Trophoblast cell (in vitro differentiated cells and primary cell): ENCODE measurements at regions not wholly inside any gene's neighbourhood (a gene's known extent, or its start where the extent isn't known, plus 50 kb on each side); places are given as distances from the start of the nearest gene placed in this dataset.
"Not testable (repeated sequence)": the region's sequence is repeated elsewhere in the genome, so short reads cannot be mapped to it uniquely, and the experiment has no call there.

ENCODE experiments used
- DNase-seq, 2 donors: peaks; one replicate each; pipeline ENCODE4 v3.0.0-alpha.2; 2016
- H2AFZ ChIP-seq: 2 replicates; pipeline ENCODE4 v1.6.1; 2013; ENCODE audit warnings: low read length, moderate library complexity, mild to moderate bottlenecking; ENCODE audit not compliant: insufficient read depth, poor library complexity
- H2AK5ac ChIP-seq: 2 replicates; pipeline ENCODE4 v1.6.1; 2013; ENCODE audit warnings: mild to moderate bottlenecking, low read length
- H2BK120ac ChIP-seq: 2 replicates; pipeline ENCODE4 v1.6.1; 2013; ENCODE audit warnings: low read length, mild to moderate bottlenecking, moderate library complexity; ENCODE audit not compliant: insufficient read depth, poor library complexity
- H2BK12ac ChIP-seq: 2 replicates; pipeline ENCODE4 v1.6.1; 2013; ENCODE audit warnings: mild to moderate bottlenecking, low read length, moderate library complexity
- H2BK5ac ChIP-seq: 2 replicates; pipeline ENCODE4 v1.6.1; 2013; ENCODE audit warnings: low read length, low read depth, moderate library complexity, mild to moderate bottlenecking; ENCODE audit not compliant: poor library complexity
- H3K14ac ChIP-seq: 2 replicates; pipeline ENCODE4 v1.6.1; 2013; ENCODE audit warnings: mild to moderate bottlenecking, low read length
- H3K18ac ChIP-seq: 2 replicates; pipeline ENCODE4 v1.6.1; 2013; ENCODE audit warnings: mild to moderate bottlenecking, low read length
- H3K23ac ChIP-seq: 2 replicates; pipeline ENCODE4 v1.6.1; 2013; ENCODE audit warnings: low read length
- H3K27ac ChIP-seq: 2 replicates; pipeline ENCODE4 v1.5.1; 2013; ENCODE audit warnings: low read depth, mild to moderate bottlenecking, inconsistent platforms, low read length, moderate library complexity
- H3K27me3 ChIP-seq: 2 replicates; pipeline ENCODE4 v1.6.1; 2013; ENCODE audit warnings: inconsistent platforms, mild to moderate bottlenecking, low read length, moderate library complexity; ENCODE audit not compliant: insufficient read depth
- H3K36me3 ChIP-seq, 2 experiments: 1 replicate in 1 of 2; 2 replicates in 1 of 2; pipeline ENCODE4 v1.6.1; 2013; ENCODE audit warnings: low read length in 2 of 2, mild to moderate bottlenecking in 2 of 2, moderate library complexity in 1 of 2; ENCODE audit not compliant: insufficient read depth in 2 of 2, control insufficient read depth in 1 of 2
- H3K4ac ChIP-seq: 2 replicates; pipeline ENCODE4 v1.6.1; 2013; ENCODE audit warnings: low read depth, mild to moderate bottlenecking, low read length, moderate library complexity
- H3K4me1 ChIP-seq, 2 experiments: 1 replicate in 1 of 2; 2 replicates in 1 of 2; pipeline ENCODE4 v1.6.1; 2013; ENCODE audit warnings: low read length in 2 of 2, mild to moderate bottlenecking in 2 of 2, moderate library complexity in 1 of 2; ENCODE audit not compliant: insufficient read depth in 2 of 2, control insufficient read depth in 1 of 2
- H3K4me2 ChIP-seq: 2 replicates; pipeline ENCODE4 v1.6.1; 2013; ENCODE audit warnings: inconsistent platforms, mild to moderate bottlenecking, low read length, moderate library complexity
- H3K4me3 ChIP-seq: 2 replicates; pipeline ENCODE4 v1.5.1; 2013; ENCODE audit warnings: mild to moderate bottlenecking, low read depth, low read length, inconsistent platforms
- H3K79me1 ChIP-seq: one replicate; pipeline ENCODE4 v1.6.1; 2013; ENCODE audit warnings: low read length
- H3K79me2 ChIP-seq: 2 replicates; pipeline ENCODE4 v1.6.1; 2013; ENCODE audit warnings: low read length, mild to moderate bottlenecking; ENCODE audit not compliant: control insufficient read depth, insufficient read depth, poor library complexity
- H3K9ac ChIP-seq: 2 replicates; pipeline ENCODE4 v1.6.1; 2013; ENCODE audit warnings: mild to moderate bottlenecking, low read length
- H3K9me3 ChIP-seq: 2 replicates; pipeline ENCODE4 v1.6.1; 2013; ENCODE audit warnings: low read depth, mild to moderate bottlenecking, control low read depth, inconsistent platforms, low read length; ENCODE audit not compliant: insufficient read depth
- H4K12ac ChIP-seq: 2 replicates; pipeline ENCODE4 v1.6.1; 2013; ENCODE audit warnings: low read depth, mild to moderate bottlenecking, low read length, moderate library complexity
- H4K8ac ChIP-seq: 2 replicates; pipeline ENCODE4 v1.6.1; 2013; ENCODE audit warnings: low read depth, mild to moderate bottlenecking, low read length, moderate library complexity
- H4K91ac ChIP-seq: one replicate; pipeline ENCODE4 v1.6.1; 2013; ENCODE audit warnings: low read depth, mild to moderate bottlenecking, low read length, moderate library complexity
- WGBS: extraction: QIAGEN DNeasy Blood & Tissue Kit; methylation state at CpG from one replicate; pipeline ENCODE4 v1.1.7; 2013; ENCODE audit warnings: missing lambda C conversion rate; ENCODE audit not compliant: insufficient read length, insufficient coverage; ENCODE audit errors: extremely low coverage; 5-methylcytosine and 5-hydroxymethylcytosine counted together

DNA sequence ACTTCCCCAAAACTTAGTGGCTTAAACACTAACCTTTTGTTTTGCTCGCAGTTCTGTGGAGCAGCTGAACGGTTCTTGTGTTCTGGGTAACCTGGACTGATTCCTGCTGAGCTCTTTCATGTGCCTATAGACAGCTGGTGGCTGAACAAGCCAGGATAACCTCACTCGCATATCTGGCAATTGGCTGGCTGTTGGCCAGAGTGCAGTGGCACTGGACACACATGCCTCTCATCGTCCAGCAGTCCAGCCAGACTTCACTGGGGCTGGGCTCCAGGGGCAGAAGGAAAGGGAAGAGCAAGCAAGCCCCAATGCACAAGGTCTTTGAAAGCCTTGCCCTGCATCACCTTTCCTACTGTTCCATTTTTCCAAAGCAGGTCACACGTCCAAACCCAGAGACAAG lies 53.6 kb upstream of the GATA2 start:
- Histone ChIP-seq H4K8ac (no peak overlapping the region), H3K9ac (no peak overlapping the region), H3K4me1 (peaks cover 10 to 13% of the 10 kb centered on the region in 2 experiments), H3K18ac (no peak overlapping the region), H2BK5ac (no peak overlapping the region), H3K9me3 (peaks cover 3% of the 10 kb centered on the region), H4K12ac (no peak overlapping the region), H2BK12ac (no peak overlapping the region), H3K23ac (no peak overlapping the region), H2BK120ac (no peak overlapping the region), H3K27ac (no peak overlapping the region), H3K4me3 (no peak overlapping the region), H3K79me1 (peaks cover 5% of the 10 kb centered on the region), H3K36me3 (no peaks in the 10 kb centered on the region), H3K27me3 (no peaks in the 10 kb centered on the region), H4K91ac (no peak overlapping the region), H3K79me2 (no peaks in the 10 kb centered on the region), H2AFZ (no peak overlapping the region), H3K4ac (no peak overlapping the region), H3K14ac (no peak overlapping the region), H3K4me2 (no peak overlapping the region), H2AK5ac (no peak overlapping the region)
- WGBS = no CpG with 5 or more reads among the region's 5 CpGs
- no peak for DNase-seq

DNA sequence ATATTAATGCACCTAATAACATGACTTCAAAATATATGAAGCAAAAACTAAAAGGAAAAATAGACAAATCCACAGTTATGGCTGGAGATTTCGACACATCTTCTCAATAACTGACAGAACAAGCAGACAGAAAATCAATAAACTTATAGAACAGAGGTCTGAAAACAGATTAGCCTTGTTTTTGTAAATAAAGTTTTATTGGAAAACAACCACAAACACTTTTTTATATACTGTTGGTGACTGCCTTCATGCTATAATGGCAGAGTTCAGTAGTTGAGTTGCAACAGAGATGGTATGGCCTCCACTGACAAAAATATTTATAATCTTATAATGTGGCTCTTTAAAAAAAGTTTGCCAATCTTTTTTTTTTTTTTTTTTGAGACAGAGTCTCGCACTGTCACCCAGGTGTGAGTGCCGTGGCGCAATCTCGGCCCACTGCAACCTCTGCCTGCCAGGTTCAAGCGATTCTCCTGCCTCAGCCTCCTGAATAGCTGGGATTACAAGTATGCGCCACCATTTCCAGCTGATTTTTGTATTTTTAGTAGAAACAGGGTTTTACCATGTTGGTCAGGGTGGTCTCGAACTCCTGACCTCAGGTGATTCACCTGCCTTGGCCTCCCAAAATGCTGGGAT lies 52.2 kb upstream of the GATA2 start:
- H3K23ac ChIP-seq = no peak overlapping the region
- no CpG with 5 or more reads among the region's 8 CpGs for WGBS
- H3K18ac ChIP-seq = no peak overlapping the region
- no peaks in the 10 kb centered on the region for H3K79me2 ChIP-seq
- no peak overlapping the region for H3K27ac ChIP-seq
- H3K4me2 ChIP-seq = no peak overlapping the region
- H2BK12ac ChIP-seq = no peak overlapping the region
- peaks cover 5% of the 10 kb centered on the region for H3K9me3 ChIP-seq
- H3K14ac ChIP-seq = no peak overlapping the region
- no peak overlapping the region for H4K12ac ChIP-seq
- no peak overlapping the region for H3K4me3 ChIP-seq
- H2AFZ ChIP-seq = no peak overlapping the region
- no peak overlapping the region for H2BK5ac ChIP-seq
- H2BK120ac ChIP-seq = no peak overlapping the region
- H4K91ac ChIP-seq = no peak overlapping the region
- no peaks in the 10 kb centered on the region for H3K36me3 ChIP-seq
- no peak overlapping the region for H2AK5ac ChIP-seq
- no peak overlapping the region for H3K9ac ChIP-seq
- peaks cover 5% of the 10 kb centered on the region for H3K79me1 ChIP-seq
- DNase-seq = no peak
- no peak overlapping the region for H3K4ac ChIP-seq
- H3K27me3 ChIP-seq = no peaks in the 10 kb centered on the region
- no peak overlapping the region for H4K8ac ChIP-seq
- peaks cover 10 to 13% of the 10 kb centered on the region in 2 experiments for H3K4me1 ChIP-seq

DNA sequence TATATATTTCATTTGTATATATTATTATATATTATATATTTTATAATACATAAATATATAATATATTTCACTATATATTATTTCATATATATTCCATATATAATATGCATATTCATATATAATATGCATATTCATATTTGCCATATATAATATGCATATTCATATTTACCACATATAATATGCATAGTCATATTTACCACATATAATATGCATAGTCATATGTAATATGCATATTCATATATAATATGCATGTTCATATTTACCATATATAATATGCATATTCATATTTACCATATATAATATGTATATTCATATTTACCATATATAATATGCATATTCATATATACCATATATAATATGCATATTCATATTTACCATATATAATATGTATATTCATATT lies 51.2 kb upstream of the GATA2 start:
- Histone ChIP-seq H2BK120ac (no peak overlapping the region), H3K4me1 (peaks cover 6 to 9% of the 10 kb centered on the region in 2 experiments), H3K23ac (no peak overlapping the region), H4K12ac (no peak overlapping the region), H3K36me3 (no peaks in the 10 kb centered on the region), H2BK5ac (no peak overlapping the region), H4K91ac (no peak overlapping the region), H3K4me3 (no peak overlapping the region), H4K8ac (no peak overlapping the region), H3K4me2 (no peak overlapping the region), H2AK5ac (no peak overlapping the region), H3K4ac (no peak overlapping the region), H2AFZ (no peak overlapping the region), H3K9me3 (peaks cover 5% of the 10 kb centered on the region), H3K14ac (no peak overlapping the region), H3K27me3 (no peaks in the 10 kb centered on the region), H2BK12ac (no peak overlapping the region), H3K27ac (no peak overlapping the region), H3K9ac (no peak overlapping the region), H3K79me2 (no peaks in the 10 kb centered on the region), H3K18ac (no peak overlapping the region), H3K79me1 (peaks cover under 1% of the 10 kb centered on the region)
- DNase-seq = no peak

DNA sequence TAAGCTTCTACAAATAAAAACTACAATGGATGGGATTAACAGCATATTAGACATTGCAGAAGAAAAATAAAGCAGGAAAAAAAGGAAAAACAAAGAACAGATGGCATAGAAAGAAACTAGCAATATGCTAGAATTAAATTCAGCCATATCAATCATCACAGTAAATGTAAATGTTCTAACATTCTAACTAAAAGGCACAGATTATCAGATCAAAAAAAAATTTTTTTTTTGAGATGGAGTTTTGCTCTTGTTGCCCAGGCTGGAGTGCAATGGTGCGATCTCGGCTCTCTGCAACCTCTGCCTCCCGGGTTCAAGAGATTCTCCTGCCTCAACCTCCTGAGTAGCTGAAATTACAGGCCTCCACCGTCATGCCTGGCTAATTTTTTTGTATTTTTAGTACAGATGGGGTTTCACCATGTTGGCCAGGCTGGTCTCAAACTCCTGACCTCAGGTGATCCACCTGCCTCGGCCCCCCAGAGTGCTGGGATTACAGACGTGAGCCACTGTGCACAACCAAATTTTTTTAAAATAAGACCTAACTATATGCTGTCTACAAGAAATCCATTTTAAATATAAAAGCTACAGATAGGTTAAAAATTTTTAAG lies 50.7 kb upstream of the GATA2 start:
- H3K9ac ChIP-seq, H2BK12ac ChIP-seq, H3K79me2 ChIP-seq, H4K12ac ChIP-seq, H2BK120ac ChIP-seq, H4K91ac ChIP-seq, H3K9me3 ChIP-seq, H3K4me3 ChIP-seq, DNase-seq, H2AK5ac ChIP-seq, H3K23ac ChIP-seq, H3K79me1 ChIP-seq, H4K8ac ChIP-seq, H3K27me3 ChIP-seq, H2BK5ac ChIP-seq, H3K14ac ChIP-seq, H3K4me1 ChIP-seq, H3K4ac ChIP-seq, H3K36me3 ChIP-seq, H3K27ac ChIP-seq, H2AFZ ChIP-seq, H3K4me2 ChIP-seq, H3K18ac ChIP-seq: not testable (repeated sequence)
- WGBS = no CpG with 5 or more reads among the region's 6 CpGs
